HepG2 (cell line): ENCODE measurements at regions not wholly inside any gene's neighbourhood (a gene's known extent, or its start where the extent isn't known, plus 50 kb on each side); places are given as distances from the start of the nearest gene placed in this dataset.

ENCODE experiments used
- CBX5 ChIP-seq: sonication (generic); formaldehyde crosslinking; IDR thresholded peaks from 2 replicates; pipeline ENCODE4 v1.4.0; 2020; ENCODE audit warnings: missing genetic modification reagents, borderline replicate concordance
- FLYWCH1 ChIP-seq: sonication (generic); formaldehyde crosslinking; IDR thresholded peaks from 2 replicates; pipeline ENCODE4 v1.8.1; 2023; ENCODE audit warnings: mild to moderate bottlenecking, missing genetic modification reagents
- FOXP1 ChIP-seq, 2 experiments: fragments of 450-650 bp in 1 of 2; IDR thresholded peaks; 2 replicates each; pipeline ENCODE4 v1.6.1; 2017 to 2018; ENCODE audit warnings: antibody characterized with exemption in 1 of 2
- KLF16 ChIP-seq, 2 experiments: sonication (generic) in 1 of 2; formaldehyde crosslinking in 1 of 2; IDR thresholded peaks; 2 replicates each; pipeline versions ENCODE4 v1.6.1 to v1.8.0; 2016 to 2023; ENCODE audit warnings: missing genetic modification reagents in 2 of 2, missing compliant biosample characterization in 1 of 2
- RFXANK ChIP-seq: IDR thresholded peaks from 2 replicates; pipeline ENCODE4 v1.6.1; 2016
- SETDB1 ChIP-seq: sonication (generic); formaldehyde crosslinking; IDR thresholded peaks from 2 replicates; pipeline ENCODE4 v1.5.1; 2020; ENCODE audit warnings: missing genetic modification reagents, mild to moderate bottlenecking, borderline replicate concordance
- SMARCC2 ChIP-seq: fragments of 450-650 bp; IDR thresholded peaks from 2 replicates; pipeline ENCODE4 v1.6.1; 2017; ENCODE audit warnings: antibody characterized with exemption, mild to moderate bottlenecking
- TAF1 ChIP-seq: sonication (generic); formaldehyde crosslinking; IDR thresholded peaks from 2 replicates; pipeline ENCODE4 v1.4.0; 2020; ENCODE audit warnings: missing genetic modification reagents
- TRIM22 ChIP-seq: fragments of 450-650 bp; IDR thresholded peaks from 2 replicates; pipeline ENCODE4 v1.6.1; 2017
- ZHX2 ChIP-seq, 2 experiments: sonication (generic) in 1 of 2; formaldehyde crosslinking in 1 of 2; IDR thresholded peaks; 2 replicates each; pipeline versions ENCODE4 v1.6.1 to v1.9.0; 2014 to 2022; ENCODE audit warnings: antibody characterized with exemption in 1 of 2, borderline replicate concordance in 1 of 2, inconsistent platforms in 1 of 2, low read depth in 1 of 2, missing genetic modification reagents in 1 of 2
- ZNF274 ChIP-seq: sonication (generic); formaldehyde crosslinking; IDR thresholded peaks from 2 replicates; pipeline ENCODE4 v1.5.1; 2020; ENCODE audit warnings: mild to moderate bottlenecking, missing genetic modification reagents
- ZNF749 ChIP-seq: sonication (generic); formaldehyde crosslinking; IDR thresholded peaks from 2 replicates; pipeline ENCODE4 v1.8.0; 2022; ENCODE audit warnings: mild to moderate bottlenecking, missing genetic modification reagents, moderate library complexity, borderline replicate concordance
- TF ChIP-seq, protein P1 (sequence below): sonication (generic); formaldehyde crosslinking; IDR thresholded peaks from 2 replicates; pipeline ENCODE4 v1.4.0; 2020; ENCODE audit warnings: mild to moderate bottlenecking, low read depth, missing genetic modification reagents
- TF ChIP-seq, protein P2 (sequence below): sonication (generic); formaldehyde crosslinking; IDR thresholded peaks from 2 replicates; pipeline ENCODE4 v1.8.0; 2022; ENCODE audit warnings: mild to moderate bottlenecking, missing genetic modification reagents, borderline replicate concordance

GRCh38 chr4:135533053-135533452 is 1331.5 kb upstream of the PABPC4L start (continued):
- TF ChIP-seq ZNF274 (CRISPR knock-in tag), result no peak
- TF ChIP-seq SMARCC2, result no peak
- no peak for TF ChIP-seq CBX5
- TF ChIP-seq TRIM22, result no peak
- no peak for TF ChIP-seq SETDB1 (CRISPR knock-in tag)
- TF ChIP-seq, protein P1, sequence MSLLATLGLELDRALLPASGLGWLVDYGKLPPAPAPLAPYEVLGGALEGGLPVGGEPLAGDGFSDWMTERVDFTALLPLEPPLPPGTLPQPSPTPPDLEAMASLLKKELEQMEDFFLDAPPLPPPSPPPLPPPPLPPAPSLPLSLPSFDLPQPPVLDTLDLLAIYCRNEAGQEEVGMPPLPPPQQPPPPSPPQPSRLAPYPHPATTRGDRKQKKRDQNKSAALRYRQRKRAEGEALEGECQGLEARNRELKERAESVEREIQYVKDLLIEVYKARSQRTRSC (CRISPR knock-in tag), result no peak
- TF ChIP-seq, protein P2, sequence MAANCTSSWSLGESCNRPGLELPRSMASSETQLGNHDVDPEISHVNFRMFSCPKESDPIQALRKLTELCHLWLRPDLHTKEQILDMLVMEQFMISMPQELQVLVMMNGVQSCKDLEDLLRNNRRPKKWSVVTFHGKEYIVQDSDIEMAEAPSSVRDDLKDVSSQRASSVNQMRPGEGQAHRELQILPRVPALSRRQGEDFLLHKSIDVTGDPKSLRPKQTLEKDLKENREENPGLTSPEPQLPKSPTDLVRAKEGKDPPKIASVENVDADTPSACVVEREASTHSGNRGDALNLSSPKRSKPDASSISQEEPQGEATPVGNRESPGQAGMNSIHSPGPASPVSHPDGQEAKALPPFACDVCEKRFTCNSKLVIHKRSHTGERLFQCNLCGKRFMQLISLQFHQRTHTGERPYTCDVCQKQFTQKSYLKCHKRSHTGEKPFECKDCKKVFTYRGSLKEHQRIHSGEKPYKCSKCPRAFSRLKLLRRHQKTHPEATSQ (CRISPR knock-in tag), result no peak
- no peak for TF ChIP-seq FLYWCH1
- TF ChIP-seq RFXANK (CRISPR knock-in tag), result no peak
- no peak for TF ChIP-seq TAF1 (CRISPR knock-in tag)
- TF ChIP-seq ZNF749 (CRISPR knock-in tag), result no peak
- no peak for TF ChIP-seq KLF16 (CRISPR knock-in tag; IDR thresholded peaks at IDR 0.05)
- TF ChIP-seq ZHX2 (IDR thresholded peaks at IDR 0.05; ENCODE audit: low read depth), result no peak
- no peak for TF ChIP-seq ZHX2 (CRISPR knock-in tag; IDR thresholded peaks at IDR 0.05; ENCODE audit: borderline replicate concordance)
- TF ChIP-seq FOXP1 (IDR thresholded peaks at IDR 0.05), result no peak
- no peak for TF ChIP-seq FOXP1 (CRISPR knock-in tag; IDR thresholded peaks at IDR 0.05)
